ENCODE measurements at regions not wholly inside any gene's neighbourhood (a gene's known extent, or its start where the extent isn't known, plus 50 kb on each side); places are given as distances from the start of the nearest gene placed in this dataset.

DNA sequence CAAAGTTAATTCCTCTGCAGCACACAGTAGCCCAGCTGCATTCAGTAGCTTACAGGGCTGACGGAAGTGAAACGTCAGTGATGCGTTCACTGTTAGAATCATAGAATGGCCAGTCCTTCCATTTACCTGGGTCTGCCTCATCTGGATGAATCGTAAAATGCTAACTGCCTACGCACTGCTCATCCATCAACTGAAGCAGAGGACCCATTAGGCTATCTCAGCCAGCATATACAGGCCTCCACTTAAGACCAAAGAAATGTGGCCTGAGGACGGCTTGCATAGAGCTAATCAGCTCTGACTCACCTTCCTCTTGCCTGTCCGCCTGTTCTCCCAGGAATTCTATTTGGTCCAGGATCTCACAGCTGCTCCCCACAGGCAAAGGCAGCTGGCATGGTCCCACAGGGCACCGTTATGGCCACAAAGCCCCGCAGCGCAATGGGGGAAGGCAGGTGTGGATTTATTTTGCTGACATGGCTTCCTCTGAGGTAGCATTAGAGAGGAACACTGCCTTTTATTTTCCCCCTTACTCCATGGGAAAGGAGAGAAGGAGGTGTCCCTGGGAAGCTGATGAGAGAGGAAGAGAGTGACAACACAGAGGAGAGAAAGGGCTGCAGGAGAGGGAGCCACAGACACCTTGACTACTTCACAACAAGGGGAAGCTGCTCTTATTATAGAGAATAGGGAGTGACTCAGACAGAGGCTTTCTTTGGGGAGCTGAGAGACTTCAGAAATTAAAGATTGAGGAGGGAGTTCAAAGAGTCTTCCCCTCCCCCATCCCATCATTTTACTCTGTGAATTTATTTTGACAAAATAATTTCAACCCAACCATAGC, 177.6 kb downstream of the HHIPL2 start:
- DNase-seq (ENCODE audit: extremely low read depth, low read depth): no peak

DNA sequence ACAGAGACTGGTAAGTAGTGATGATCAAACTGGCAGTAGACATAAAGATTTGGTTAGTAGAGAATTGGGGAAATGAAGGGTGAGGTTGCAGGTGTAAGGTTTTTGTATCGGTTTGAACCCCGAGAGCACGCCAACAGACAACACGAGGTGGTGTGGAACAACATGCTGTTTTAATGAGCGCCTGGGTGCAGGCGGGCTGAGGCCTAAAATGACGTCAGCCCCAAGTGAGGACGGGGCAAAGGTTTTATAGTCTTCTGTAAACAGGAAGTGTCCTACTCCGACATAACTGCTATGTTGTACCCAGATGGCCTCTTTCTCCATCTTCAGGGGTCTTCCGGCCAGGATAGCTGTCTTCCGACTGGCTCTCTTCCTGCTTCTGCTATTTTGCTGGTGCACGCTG, 178.8 kb downstream of the HHIPL2 start:
- no peak for DNase-seq (ENCODE audit: extremely low read depth, low read depth)
- TF ChIP-seq, protein P1, sequence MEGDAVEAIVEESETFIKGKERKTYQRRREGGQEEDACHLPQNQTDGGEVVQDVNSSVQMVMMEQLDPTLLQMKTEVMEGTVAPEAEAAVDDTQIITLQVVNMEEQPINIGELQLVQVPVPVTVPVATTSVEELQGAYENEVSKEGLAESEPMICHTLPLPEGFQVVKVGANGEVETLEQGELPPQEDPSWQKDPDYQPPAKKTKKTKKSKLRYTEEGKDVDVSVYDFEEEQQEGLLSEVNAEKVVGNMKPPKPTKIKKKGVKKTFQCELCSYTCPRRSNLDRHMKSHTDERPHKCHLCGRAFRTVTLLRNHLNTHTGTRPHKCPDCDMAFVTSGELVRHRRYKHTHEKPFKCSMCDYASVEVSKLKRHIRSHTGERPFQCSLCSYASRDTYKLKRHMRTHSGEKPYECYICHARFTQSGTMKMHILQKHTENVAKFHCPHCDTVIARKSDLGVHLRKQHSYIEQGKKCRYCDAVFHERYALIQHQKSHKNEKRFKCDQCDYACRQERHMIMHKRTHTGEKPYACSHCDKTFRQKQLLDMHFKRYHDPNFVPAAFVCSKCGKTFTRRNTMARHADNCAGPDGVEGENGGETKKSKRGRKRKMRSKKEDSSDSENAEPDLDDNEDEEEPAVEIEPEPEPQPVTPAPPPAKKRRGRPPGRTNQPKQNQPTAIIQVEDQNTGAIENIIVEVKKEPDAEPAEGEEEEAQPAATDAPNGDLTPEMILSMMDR (IDR thresholded peaks at IDR 0.05; ENCODE audit: low read depth, low read length): no peak

More for the DNA sequence above, 177.6 kb downstream of the HHIPL2 start:
- TF ChIP-seq, protein P1 (IDR thresholded peaks at IDR 0.05; ENCODE audit: low read depth, low read length): no peak

GRCh38 chr1:222358100-222358499, 189.8 kb downstream of the HHIPL2 start:
- TF ChIP-seq, protein P1 (IDR thresholded peaks at IDR 0.05; ENCODE audit: low read depth, low read length): no peak
- no peak for DNase-seq (ENCODE audit: extremely low read depth, low read depth)

- TF ChIP-seq, protein P1 (IDR thresholded peaks at IDR 0.05; ENCODE audit: low read depth, low read length): no peak
- no peak for DNase-seq (ENCODE audit: extremely low read depth, low read depth)
These were observed 190.7 kb downstream of the HHIPL2 start for GRCh38 chr1:222357252-222357651.

DNA sequence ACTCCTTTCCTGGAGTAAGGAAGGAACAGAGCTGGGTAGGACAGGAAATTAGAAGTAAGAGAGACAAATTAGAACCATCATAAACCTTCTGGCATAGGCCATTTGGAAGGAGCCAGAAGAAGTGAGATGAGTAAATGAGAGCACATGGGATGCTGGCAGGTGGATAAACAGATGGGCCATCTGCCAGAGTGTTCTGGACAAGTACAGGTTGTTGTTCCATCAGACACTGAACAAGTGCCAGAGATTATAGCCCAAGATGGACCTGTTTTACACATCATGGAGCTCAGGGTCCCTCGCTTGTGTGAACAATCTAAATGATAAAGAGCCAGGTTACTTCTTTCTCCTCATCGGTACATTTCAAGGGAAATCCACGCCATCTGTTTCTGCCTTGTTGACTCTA, 200.3 kb downstream of the HHIPL2 start:
- TF ChIP-seq, protein P1 (IDR thresholded peaks at IDR 0.05; ENCODE audit: low read depth, low read length): no peak
- DNase-seq (ENCODE audit: extremely low read depth, low read depth): no peak

DNA sequence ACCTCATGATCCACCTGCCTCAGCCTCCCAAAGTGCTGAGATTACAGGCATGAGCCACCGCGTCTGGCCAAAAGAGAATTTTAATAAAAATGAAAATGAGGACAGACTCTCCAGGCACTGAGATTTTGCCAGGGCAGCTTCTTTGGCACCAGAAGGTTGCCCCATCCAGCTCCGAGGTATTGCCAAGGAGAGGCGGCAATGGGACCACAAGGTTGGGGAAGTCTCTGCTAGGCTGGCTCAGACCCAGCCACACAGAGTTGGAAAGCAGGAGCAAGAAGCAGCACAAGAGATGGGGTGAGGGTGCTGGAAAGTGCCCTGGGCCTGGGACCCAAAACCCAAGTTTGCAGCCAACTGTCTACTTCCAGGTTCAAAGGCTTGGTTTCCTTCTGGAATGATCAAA, 200.9 kb downstream of the HHIPL2 start:
- TF ChIP-seq, protein P1 (IDR thresholded peaks at IDR 0.05; ENCODE audit: low read depth, low read length): no peak
- DNase-seq (ENCODE audit: extremely low read depth, low read depth): no peak

DNA sequence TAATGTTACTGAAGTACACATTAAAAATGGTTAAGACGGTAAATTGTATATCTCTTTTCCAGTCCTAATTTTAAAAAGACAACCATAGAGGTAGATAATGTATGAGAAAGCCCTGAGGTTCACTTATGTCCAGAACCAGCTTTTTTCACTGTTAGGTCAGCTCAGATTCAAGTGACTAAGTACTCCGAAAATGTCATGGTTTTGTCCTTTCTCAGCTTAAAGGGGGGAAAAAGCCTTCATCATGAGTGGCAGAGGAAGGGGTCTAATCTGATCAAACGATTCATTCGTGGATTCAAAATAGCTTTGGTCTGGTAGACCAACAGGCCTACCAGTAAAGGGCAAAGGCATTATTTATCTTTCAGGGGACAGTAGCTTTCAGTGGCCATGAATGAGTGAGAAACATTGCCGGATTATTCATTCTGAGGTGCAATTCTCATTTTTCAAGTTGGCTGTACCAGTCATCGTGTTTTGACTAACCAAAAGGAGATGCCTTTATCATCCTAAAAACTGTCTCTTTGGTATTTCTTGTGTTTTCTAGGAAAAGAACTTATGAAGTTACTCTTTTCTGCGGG, 208.4 kb downstream of the HHIPL2 start:
- DNase-seq (ENCODE audit: extremely low read depth, low read depth): no peak
- TF ChIP-seq, protein P1 (IDR thresholded peaks at IDR 0.05; ENCODE audit: low read depth, low read length): no peak
